SU-DHL-6 (cell line): ENCODE measurements at regions not wholly inside any gene's neighbourhood (a gene's known extent, or its start where the extent isn't known, plus 50 kb on each side); places are given as distances from the start of the nearest gene placed in this dataset.

Experiments
- H2AFZ ChIP-seq: fragments of 200-600 bp; sonication (generic); 2 replicates; pipeline ENCODE4 v1.6.1; 2014; ENCODE audit warnings: low read depth, mild to moderate bottlenecking, moderate library complexity, mixed read lengths, antibody characterized with exemption, low read length; ENCODE audit not compliant: severe bottlenecking
- H3F3A ChIP-seq: fragments of 200-600 bp; shearing (Covaris generic); 2 replicates; pipeline ENCODE4 v1.6.0; 2016; ENCODE audit warnings: antibody characterized with exemption, mild to moderate bottlenecking; ENCODE audit not compliant: insufficient read depth
- H3K27ac ChIP-seq: fragments of 200-600 bp; sonication (generic); 2 replicates; pipeline ENCODE4 v1.5.1; 2016; ENCODE audit warnings: low read depth, mild to moderate bottlenecking, low read length, moderate library complexity, mixed read lengths
- H3K27me3 ChIP-seq: fragments of 200-600 bp; sonication (generic), shearing (Covaris generic); 2 replicates; pipeline ENCODE4 v1.6.0; 2014; ENCODE audit warnings: mild to moderate bottlenecking, low read length
- H3K36me3 ChIP-seq: fragments of 200-600 bp; sonication (generic); 2 replicates; pipeline ENCODE4 v1.6.1; 2014; ENCODE audit warnings: mild to moderate bottlenecking, low read length, mixed read lengths
- H3K4me2 ChIP-seq: fragments of 300-600, 200-600 bp; shearing (Covaris generic), sonication (generic); 2 replicates; pipeline ENCODE4 v1.6.0; 2014; ENCODE audit warnings: low read length, low read depth, mild to moderate bottlenecking; ENCODE audit not compliant: poor library complexity, severe bottlenecking
- H3K4me3 ChIP-seq: fragments of 200-600 bp; sonication (generic); 2 replicates; pipeline ENCODE4 v1.5.1; 2014; ENCODE audit warnings: antibody characterized with exemption, low read length, mild to moderate bottlenecking, mixed read lengths; ENCODE audit not compliant: insufficient read depth, poor library complexity, severe bottlenecking
- H3K79me2 ChIP-seq: fragments of 200-600 bp; sonication (generic); 2 replicates; pipeline ENCODE4 v1.6.1; 2014; ENCODE audit warnings: mild to moderate bottlenecking, low read length, moderate library complexity; ENCODE audit not compliant: insufficient read depth
- H3K9ac ChIP-seq: fragments of 200-600 bp; sonication (generic); 2 replicates; pipeline ENCODE4 v1.7.0; 2014; ENCODE audit warnings: mild to moderate bottlenecking, low read length
- H3K9me2 ChIP-seq: fragments of 200-600 bp; sonication (generic); replicated peaks from 2 replicates; pipeline ENCODE4 v1.6.1; 2014; ENCODE audit warnings: low read length; ENCODE audit not compliant: insufficient read depth
- H3K9me3 ChIP-seq: fragments of 200-600 bp; sonication (generic); 2 replicates; pipeline ENCODE4 v1.6.1; 2014; ENCODE audit warnings: low read length, mixed read lengths; ENCODE audit not compliant: insufficient read depth
- H4K20me1 ChIP-seq: fragments of 200-600 bp; sonication (generic); 2 replicates; pipeline ENCODE4 v1.6.1; 2014; ENCODE audit warnings: low read depth, mild to moderate bottlenecking, antibody characterized with exemption, low read length, moderate library complexity, mixed read lengths
- CTCF ChIP-seq: fragments of 200-600 bp; sonication (generic); IDR thresholded peaks from one replicate; pipeline ENCODE4 v1.5.1; 2017; ENCODE audit warnings: antibody characterized with exemption, mild to moderate bottlenecking, low read length, moderate library complexity; ENCODE audit not compliant: insufficient read depth, poor library complexity, severe bottlenecking
- EZH2phosphoT487 ChIP-seq: fragments of 200-600 bp; sonication (generic), shearing (Covaris generic); conservative IDR thresholded peaks from 2 replicates; pipeline ENCODE4 v1.6.1; 2018; ENCODE audit warnings: mild to moderate bottlenecking, antibody characterized with exemption, low read length, moderate library complexity, mixed read lengths

GRCh38 chr10:113356794-113357680 is 195.8 kb upstream of the HABP2 start:
- Histone ChIP-seq H3F3A (no peaks in the 10 kb centered on the region), H3K27ac (no peak overlapping the region), H3K9me2 (no peaks in the 10 kb centered on the region), H3K27me3 (no peaks in the 10 kb centered on the region), H3K9me3 (no peaks in the 10 kb centered on the region), H2AFZ (no peak overlapping the region), H3K4me3 (no peak overlapping the region), H4K20me1 (no peaks in the 10 kb centered on the region), H3K79me2 (no peaks in the 10 kb centered on the region), H3K9ac (no peak overlapping the region), H3K4me2 (no peak overlapping the region), H3K36me3 (no peaks in the 10 kb centered on the region)
- TF ChIP-seq CTCF (no peak), EZH2phosphoT487 (no peak)

GRCh38 chr10:113357681-113358300 is 195.1 kb upstream of the HABP2 start:
- H3F3A ChIP-seq, result no peaks in the 10 kb centered on the region
- H3K9ac ChIP-seq, result no peak overlapping the region

GRCh38 chr10:113359655-113360054 is 193.2 kb upstream of the HABP2 start:
- Histone ChIP-seq H3K27me3 (no peaks in the 10 kb centered on the region), H2AFZ (no peak overlapping the region), H3K9ac (no peak overlapping the region), H3K4me3 (no peak overlapping the region), H3K36me3 (no peaks in the 10 kb centered on the region), H3K4me2 (no peak overlapping the region), H3K79me2 (no peaks in the 10 kb centered on the region), H3F3A (no peaks in the 10 kb centered on the region), H3K9me2 (no peaks in the 10 kb centered on the region), H4K20me1 (no peaks in the 10 kb centered on the region), H3K9me3 (no peaks in the 10 kb centered on the region), H3K27ac (no peak overlapping the region)
- TF ChIP-seq EZH2phosphoT487, result no peak
- TF ChIP-seq CTCF, result no peak

More at GRCh38 chr10:113357681-113358300, 195.1 kb upstream of the HABP2 start:
- Histone ChIP-seq H3K9me3 (no peaks in the 10 kb centered on the region), H3K36me3 (no peaks in the 10 kb centered on the region), H2AFZ (no peak overlapping the region), H3K27me3 (no peaks in the 10 kb centered on the region), H4K20me1 (no peaks in the 10 kb centered on the region), H3K4me3 (no peak overlapping the region), H3K79me2 (no peaks in the 10 kb centered on the region), H3K27ac (no peak overlapping the region), H3K9me2 (no peaks in the 10 kb centered on the region), H3K4me2 (no peak overlapping the region)
- TF ChIP-seq EZH2phosphoT487, result no peak
- TF ChIP-seq CTCF, result no peak
